ENCODE measurements at regions not wholly inside any gene's neighbourhood (a gene's known extent, or its start where the extent isn't known, plus 50 kb on each side); places are given as distances from the start of the nearest gene placed in this dataset.

DNA sequence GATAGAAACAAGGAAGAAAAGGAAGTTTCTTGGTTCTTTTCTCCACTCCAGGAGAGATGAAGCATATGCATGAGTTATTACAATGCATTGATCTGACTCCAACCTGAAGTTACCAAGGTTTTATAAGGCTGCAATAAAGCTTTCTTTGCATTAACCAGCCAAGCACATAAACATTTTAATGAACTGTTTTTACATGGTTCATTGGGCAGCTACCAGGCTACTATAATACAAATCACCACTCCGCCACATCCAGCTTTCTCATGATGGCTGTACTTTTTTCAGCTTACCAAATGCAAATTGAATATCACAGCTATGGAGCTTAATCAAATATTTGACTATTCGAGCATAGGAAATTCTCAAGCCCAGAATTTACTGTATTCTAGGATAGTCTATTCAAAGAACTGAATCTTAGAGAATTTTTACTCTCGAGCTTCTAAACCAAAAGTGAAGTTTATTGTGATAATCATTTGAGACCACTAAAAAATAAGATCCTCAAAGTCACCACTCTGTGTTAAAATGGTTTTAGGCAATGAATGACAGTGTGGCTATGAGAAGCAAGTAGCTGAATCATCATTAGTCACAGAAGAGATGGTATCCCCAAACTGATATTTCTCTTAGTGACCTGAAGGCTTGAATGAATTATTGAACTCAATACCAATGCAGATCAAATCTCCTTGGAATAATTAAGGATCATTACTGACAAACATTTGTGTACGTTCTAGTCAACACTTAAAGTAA lies 58.6 kb upstream of the ZNF281 start:
- TF ChIP-seq, protein P1, sequence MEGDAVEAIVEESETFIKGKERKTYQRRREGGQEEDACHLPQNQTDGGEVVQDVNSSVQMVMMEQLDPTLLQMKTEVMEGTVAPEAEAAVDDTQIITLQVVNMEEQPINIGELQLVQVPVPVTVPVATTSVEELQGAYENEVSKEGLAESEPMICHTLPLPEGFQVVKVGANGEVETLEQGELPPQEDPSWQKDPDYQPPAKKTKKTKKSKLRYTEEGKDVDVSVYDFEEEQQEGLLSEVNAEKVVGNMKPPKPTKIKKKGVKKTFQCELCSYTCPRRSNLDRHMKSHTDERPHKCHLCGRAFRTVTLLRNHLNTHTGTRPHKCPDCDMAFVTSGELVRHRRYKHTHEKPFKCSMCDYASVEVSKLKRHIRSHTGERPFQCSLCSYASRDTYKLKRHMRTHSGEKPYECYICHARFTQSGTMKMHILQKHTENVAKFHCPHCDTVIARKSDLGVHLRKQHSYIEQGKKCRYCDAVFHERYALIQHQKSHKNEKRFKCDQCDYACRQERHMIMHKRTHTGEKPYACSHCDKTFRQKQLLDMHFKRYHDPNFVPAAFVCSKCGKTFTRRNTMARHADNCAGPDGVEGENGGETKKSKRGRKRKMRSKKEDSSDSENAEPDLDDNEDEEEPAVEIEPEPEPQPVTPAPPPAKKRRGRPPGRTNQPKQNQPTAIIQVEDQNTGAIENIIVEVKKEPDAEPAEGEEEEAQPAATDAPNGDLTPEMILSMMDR (IDR thresholded peaks at IDR 0.05; ENCODE audit: insufficient read depth, low read length, missing control alignments) = no peak
- no peak for DNase-seq (ENCODE audit: low read depth, low spot score)
- POLR2A ChIA-PET = no interaction called here
- H3K4me3 ChIP-seq (ENCODE audit: low read depth, low read length) = no peak overlapping the region
- CTCF ChIA-PET = interaction anchor here (0.8 to 1.2 kb wide), 2 partner anchors 12 to 41 kb away, joined by 3 read pairs; no protein-coding TSS in a partner anchor

DNA sequence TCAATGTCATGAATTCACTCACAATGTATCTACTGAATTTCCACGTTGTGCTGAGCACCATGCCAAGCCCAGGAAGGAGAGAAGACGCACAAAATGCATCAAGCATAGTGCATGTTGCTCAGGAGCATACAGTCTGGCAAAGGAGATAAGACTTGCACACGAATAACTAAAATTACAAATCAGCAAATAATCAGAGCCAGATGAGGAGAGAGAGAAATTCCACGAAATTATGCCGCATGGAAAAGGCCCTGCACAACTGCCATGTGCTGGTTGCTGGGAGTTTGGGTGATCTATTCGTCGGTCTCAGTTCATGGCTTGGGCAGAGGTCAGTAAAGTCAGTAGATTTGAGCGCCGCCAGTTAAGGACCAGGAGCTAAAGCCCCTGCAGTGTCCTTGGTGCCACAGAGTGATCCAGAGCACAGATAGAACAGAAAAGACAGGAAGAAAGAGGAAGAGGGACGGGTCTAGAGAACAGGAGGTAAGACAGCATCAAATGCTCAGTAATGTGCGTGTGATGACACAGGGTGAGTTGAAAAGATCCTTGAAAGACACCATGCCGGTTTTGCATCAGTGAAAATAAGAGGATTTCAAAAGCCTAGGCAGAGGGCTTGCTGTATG lies 55.1 kb upstream of the ZNF281 start:
- ChIA-PET POLR2A (no interaction called here), CTCF (interaction anchor here (1.2 kb wide), 1 partner anchor 10 kb away, joined by 4 read pairs; no protein-coding TSS in a partner anchor)
- H3K4me3 ChIP-seq (ENCODE audit: low read depth, low read length) = no peak overlapping the region
- TF ChIP-seq, protein P1 (IDR thresholded peaks at IDR 0.05; ENCODE audit: insufficient read depth, low read length, missing control alignments) = no peak
- no peak for DNase-seq (ENCODE audit: low read depth, low spot score)

All from AG04449 (cell line).